ENCODE measurements at regions not wholly inside any gene's neighbourhood (a gene's known extent, or its start where the extent isn't known, plus 50 kb on each side); places are given as distances from the start of the nearest gene placed in this dataset.

DNA sequence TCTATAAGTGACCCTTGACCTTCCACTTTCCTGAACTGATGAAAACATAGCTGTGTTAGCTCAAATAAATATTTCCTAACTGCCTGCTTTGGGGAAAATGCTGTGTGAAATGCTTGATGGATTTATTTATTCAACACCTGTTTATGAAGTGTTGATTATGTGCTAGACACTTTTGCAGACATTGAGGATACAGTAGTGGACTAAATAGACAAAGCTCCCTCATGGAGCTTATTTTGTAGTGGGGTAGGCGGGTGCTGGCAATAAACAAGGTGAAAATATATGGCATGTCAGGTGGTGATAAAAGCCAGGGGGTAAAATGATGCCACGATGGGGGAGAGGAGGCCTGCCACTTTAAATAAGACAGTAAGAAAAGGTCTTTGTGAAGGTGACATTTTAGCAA, 50.2 kb upstream of the TLR3 start:
- TF ChIP-seq, protein P1, sequence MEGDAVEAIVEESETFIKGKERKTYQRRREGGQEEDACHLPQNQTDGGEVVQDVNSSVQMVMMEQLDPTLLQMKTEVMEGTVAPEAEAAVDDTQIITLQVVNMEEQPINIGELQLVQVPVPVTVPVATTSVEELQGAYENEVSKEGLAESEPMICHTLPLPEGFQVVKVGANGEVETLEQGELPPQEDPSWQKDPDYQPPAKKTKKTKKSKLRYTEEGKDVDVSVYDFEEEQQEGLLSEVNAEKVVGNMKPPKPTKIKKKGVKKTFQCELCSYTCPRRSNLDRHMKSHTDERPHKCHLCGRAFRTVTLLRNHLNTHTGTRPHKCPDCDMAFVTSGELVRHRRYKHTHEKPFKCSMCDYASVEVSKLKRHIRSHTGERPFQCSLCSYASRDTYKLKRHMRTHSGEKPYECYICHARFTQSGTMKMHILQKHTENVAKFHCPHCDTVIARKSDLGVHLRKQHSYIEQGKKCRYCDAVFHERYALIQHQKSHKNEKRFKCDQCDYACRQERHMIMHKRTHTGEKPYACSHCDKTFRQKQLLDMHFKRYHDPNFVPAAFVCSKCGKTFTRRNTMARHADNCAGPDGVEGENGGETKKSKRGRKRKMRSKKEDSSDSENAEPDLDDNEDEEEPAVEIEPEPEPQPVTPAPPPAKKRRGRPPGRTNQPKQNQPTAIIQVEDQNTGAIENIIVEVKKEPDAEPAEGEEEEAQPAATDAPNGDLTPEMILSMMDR (conservative IDR thresholded peaks at IDR 0.05; ENCODE audit: low read depth, low read length), result no peak
- TF ChIP-seq EZH2 (IDR thresholded peaks at IDR 0.05; ENCODE audit: borderline replicate concordance, low read depth, low read length, poor library complexity, severe bottlenecking), result no peak

Measured in A673 (cell line).